ENCODE measurements at regions not wholly inside any gene's neighbourhood (a gene's known extent, or its start where the extent isn't known, plus 50 kb on each side); places are given as distances from the start of the nearest gene placed in this dataset.

DNA sequence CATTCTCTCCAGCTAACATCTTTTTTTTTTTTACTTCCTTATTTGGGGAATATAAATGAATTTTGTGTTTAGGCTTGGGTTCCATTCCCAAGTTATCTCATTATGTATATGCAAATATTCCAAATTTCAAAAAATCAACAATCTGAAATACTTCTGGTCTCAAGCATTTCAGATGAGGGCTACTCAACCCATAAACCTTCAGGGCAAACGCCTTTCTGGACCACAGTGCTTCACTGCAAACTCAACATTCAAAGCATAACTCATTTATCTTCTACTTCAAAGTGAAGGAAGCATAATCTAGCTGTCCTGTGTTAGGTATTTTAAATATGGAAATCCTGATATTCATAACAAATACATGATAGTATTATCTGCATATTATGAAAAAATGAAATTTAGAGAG, 161.7 kb upstream of the PGR start:
- no peaks in the 10 kb centered on the region for H4K20me1 ChIP-seq (ENCODE audit: control insufficient read depth, extremely low read depth, insufficient read depth, low read length)
- no peaks in the 10 kb centered on the region for H3K9me1 ChIP-seq (ENCODE audit: control insufficient read depth, extremely low read depth, insufficient read depth, low read length)
- H2AFZ ChIP-seq (ENCODE audit: control insufficient read depth, low read length): no peak overlapping the region
- H3K79me2 ChIP-seq (ENCODE audit: control insufficient read depth, insufficient read depth, low read length): no peaks in the 10 kb centered on the region
- dilution Hi-C loops (cut with MboI; ENCODE audit: extremely low pct_ligation_motif_present, low sequenced_read_pairs): no loop called here
- FAIRE-seq (no peak), DNase-seq (ENCODE audit: low read depth, low spot score) (no peak)
- no peak overlapping the region for H3K4me3 ChIP-seq (ENCODE audit: control insufficient read depth in 2 of 3, extremely low read depth in 1 of 3, insufficient read depth in 2 of 3, low read depth in 1 of 3, low read length in 3 of 3)
- no peaks in the 10 kb centered on the region for H3K4me1 ChIP-seq (ENCODE audit: control insufficient read depth, extremely low read depth, insufficient read depth, low read length)
- H3K9ac ChIP-seq (ENCODE audit: control insufficient read depth, extremely low read depth, insufficient read depth, low read length): no peak overlapping the region
- no peaks in the 10 kb centered on the region for H3K36me3 ChIP-seq (ENCODE audit: control insufficient read depth in 2 of 2, extremely low read depth in 1 of 2, insufficient read depth in 2 of 2, low read length in 2 of 2)
- no peak overlapping the region for H3K4me2 ChIP-seq (ENCODE audit: control insufficient read depth, extremely low read depth, insufficient read depth, low read depth, low read length)
- no peak overlapping the region for H3K27ac ChIP-seq (ENCODE audit: control insufficient read depth, insufficient read depth, low read length)
- H3K9me3 ChIP-seq (ENCODE audit: control insufficient read depth, low read depth, low read length): no peaks in the 10 kb centered on the region
- no peaks in the 10 kb centered on the region for H3K27me3 ChIP-seq (ENCODE audit: control insufficient read depth, extremely low read depth, insufficient read depth, low read length)
- TF ChIP-seq CTCF (optimal IDR thresholded peaks at IDR 0.05 in 1 of 3, IDR thresholded peaks at IDR 0.05 in 1 of 3, conservative IDR thresholded peaks at IDR 0.05 in 1 of 3; ENCODE audit: extremely low read depth in 1 of 3, insufficient read depth in 2 of 3, low read length in 3 of 3) (no peak), EZH2 (IDR thresholded peaks at IDR 0.05; ENCODE audit: low read length) (no peak)

GRCh38 chr11:101288392-101288791, 158.8 kb upstream of the PGR start:
- DNase-seq (ENCODE audit: low read depth, low spot score): no peak
- H3K4me2 ChIP-seq (ENCODE audit: control insufficient read depth, extremely low read depth, insufficient read depth, low read depth, low read length): no peak overlapping the region
- H4K20me1 ChIP-seq (ENCODE audit: control insufficient read depth, extremely low read depth, insufficient read depth, low read length): no peaks in the 10 kb centered on the region
- no peak overlapping the region for H3K9ac ChIP-seq (ENCODE audit: control insufficient read depth, extremely low read depth, insufficient read depth, low read length)
- no peaks in the 10 kb centered on the region for H3K79me2 ChIP-seq (ENCODE audit: control insufficient read depth, insufficient read depth, low read length)
- no peaks in the 10 kb centered on the region for H3K27me3 ChIP-seq (ENCODE audit: control insufficient read depth, extremely low read depth, insufficient read depth, low read length)
- FAIRE-seq: no peak
- no peaks in the 10 kb centered on the region for H3K4me1 ChIP-seq (ENCODE audit: control insufficient read depth, extremely low read depth, insufficient read depth, low read length)
- TF ChIP-seq CTCF (optimal IDR thresholded peaks at IDR 0.05 in 1 of 3, IDR thresholded peaks at IDR 0.05 in 1 of 3, conservative IDR thresholded peaks at IDR 0.05 in 1 of 3; ENCODE audit: extremely low read depth in 1 of 3, insufficient read depth in 2 of 3, low read length in 3 of 3): no peak
- no peak for TF ChIP-seq EZH2 (IDR thresholded peaks at IDR 0.05; ENCODE audit: low read length)
- no peaks in the 10 kb centered on the region for H3K36me3 ChIP-seq (ENCODE audit: control insufficient read depth in 2 of 2, extremely low read depth in 1 of 2, insufficient read depth in 2 of 2, low read length in 2 of 2)
- H3K27ac ChIP-seq (ENCODE audit: control insufficient read depth, insufficient read depth, low read length): no peak overlapping the region
- dilution Hi-C loops (cut with MboI; ENCODE audit: extremely low pct_ligation_motif_present, low sequenced_read_pairs): no loop called here
- H3K9me1 ChIP-seq (ENCODE audit: control insufficient read depth, extremely low read depth, insufficient read depth, low read length): no peaks in the 10 kb centered on the region
- H2AFZ ChIP-seq (ENCODE audit: control insufficient read depth, low read length): no peak overlapping the region
- no peak overlapping the region for H3K4me3 ChIP-seq (ENCODE audit: control insufficient read depth in 2 of 3, extremely low read depth in 1 of 3, insufficient read depth in 2 of 3, low read depth in 1 of 3, low read length in 3 of 3)
- H3K9me3 ChIP-seq (ENCODE audit: control insufficient read depth, low read depth, low read length): no peaks in the 10 kb centered on the region
